Caco-2 (cell line): ENCODE measurements at regions not wholly inside any gene's neighbourhood (a gene's known extent, or its start where the extent isn't known, plus 50 kb on each side); places are given as distances from the start of the nearest gene placed in this dataset.

Experiments used
- BruUV-seq: library from RNA; stranded (reverse); fragments of 400-500 nt; replicated peaks from 2 replicates; lab custom pipeline; 2021; lab: Mats Ljungman, UMichigan
- CTCF ChIA-PET: fragments of 300-600 bp; sonication (Branson Sonifier 250); formaldehyde crosslinking; loops from one replicate; lab custom pipeline; 2022; ENCODE audit warnings: antibody characterized with exemption; lab: Charles Lee
- POLR2A ChIA-PET: fragments of 300-600 bp; sonication (Branson Sonifier 250); formaldehyde crosslinking; loops from one replicate; lab custom pipeline; 2022; ENCODE audit warnings: antibody characterized with exemption; lab: Charles Lee
- DNase-seq, 2 experiments: peaks; one replicate each; pipeline versions ENCODE4 v3.0.0 to v3.0.0-alpha.2; 2020 to 2022
- H3K27me3 ChIP-seq: replicated peaks from 2 replicates; pipeline ENCODE4 v1.6.0; 2011; ENCODE audit warnings: low read length; ENCODE audit not compliant: control insufficient read depth, insufficient read depth
- H3K36me3 ChIP-seq: 2 replicates; pipeline ENCODE4 v1.5.1; 2011; ENCODE audit warnings: low read length; ENCODE audit not compliant: control insufficient read depth, insufficient read depth
- H3K4me1 ChIP-seq: fragments of 250-450 bp; sonication (Bioruptor Pico); 2 replicates; pipeline ENCODE4 v1.5.1; 2020; ENCODE audit warnings: mild to moderate bottlenecking
- H3K4me3 ChIP-seq: 2 replicates; pipeline ENCODE4 v1.5.1; 2011; ENCODE audit warnings: low read depth, mild to moderate bottlenecking, control low read depth, low read length
- H3K9me3 ChIP-seq: fragments of 250-450 bp; sonication (Bioruptor Pico); 2 replicates; pipeline ENCODE4 v1.5.1; 2020; ENCODE audit warnings: mild to moderate bottlenecking, moderate library complexity
- H3K27ac Mint-ChIP-seq: one replicate; pipeline ENCODE4 v1.8.0; 2022; ENCODE audit warnings: mixed read lengths; ENCODE audit not compliant: unreplicated experiment
- H3K27me3 Mint-ChIP-seq: one replicate; pipeline ENCODE4 v1.8.0; 2022; ENCODE audit warnings: mixed read lengths; ENCODE audit not compliant: insufficient read depth, unreplicated experiment
- H3K36me3 Mint-ChIP-seq: one replicate; pipeline ENCODE4 v1.8.0; 2022; ENCODE audit warnings: mild to moderate bottlenecking, mixed read lengths; ENCODE audit not compliant: insufficient read depth, unreplicated experiment
- H3K4me1 Mint-ChIP-seq: one replicate; pipeline ENCODE4 v1.8.0; 2022; ENCODE audit warnings: low read depth, mixed read lengths; ENCODE audit not compliant: unreplicated experiment
- H3K4me3 Mint-ChIP-seq: one replicate; pipeline ENCODE4 v1.8.0; 2022; ENCODE audit warnings: mild to moderate bottlenecking, moderate library complexity, mixed read lengths; ENCODE audit not compliant: unreplicated experiment
- H3K9me3 Mint-ChIP-seq: one replicate; pipeline ENCODE4 v1.8.0; 2022; ENCODE audit warnings: mixed read lengths; ENCODE audit not compliant: unreplicated experiment
- intact Hi-C: fragments of 100-400 bp; cut with micrococcal nuclease; formaldehyde crosslinking; loops from one replicate; pipeline ENCODE4 v1.10.0; 2022; ENCODE audit not compliant: unreplicated experiment
- TF ChIP-seq, protein P1 (sequence below), 2 experiments: fragments of 200-600 bp in 1 of 2; IDR thresholded peaks; 1 replicate in 1 of 2; 2 replicates in 1 of 2; pipeline versions ENCODE4 v1.5.1 to v1.8.0; 2011 to 2022; ENCODE audit warnings: antibody characterized with exemption in 1 of 2, control low read depth in 1 of 2, inconsistent platforms in 1 of 2, low read depth in 1 of 2, low read length in 1 of 2, mild to moderate bottlenecking in 1 of 2, moderate library complexity in 1 of 2; ENCODE audit not compliant: insufficient read depth in 1 of 2, severe bottlenecking in 1 of 2, unreplicated experiment in 1 of 2

DNA sequence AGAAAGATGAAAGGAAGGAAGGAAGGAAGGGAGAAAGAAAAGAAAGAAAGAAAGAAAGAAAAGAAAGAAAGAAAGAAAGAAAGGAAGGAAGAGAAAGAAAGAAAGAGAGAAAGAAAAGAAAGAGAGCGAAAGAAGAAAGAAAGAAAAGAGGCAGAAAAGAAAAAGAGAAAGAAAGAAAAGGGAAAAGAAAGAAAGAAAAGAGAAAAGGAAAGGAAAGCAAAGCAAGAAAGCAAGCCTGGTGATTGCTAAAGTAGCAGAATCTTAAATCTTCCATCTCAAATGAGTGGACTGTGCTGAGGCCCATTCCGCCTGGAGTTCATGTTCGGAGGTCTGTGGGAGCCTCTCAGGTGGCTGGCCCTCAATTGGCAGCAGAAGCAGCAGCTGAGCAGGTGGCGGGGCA is 148.4 kb downstream of the TFAP2A start:
- no peaks in the 10 kb centered on the region for H3K36me3 ChIP-seq
- Mint-ChIP-seq H3K9me3 (no peaks in the 10 kb centered on the region), H3K4me3 (no peak overlapping the region), H3K27ac (no peak overlapping the region), H3K36me3 (peaks cover 5% of the 10 kb centered on the region), H3K4me1 (peaks cover 6% of the 10 kb centered on the region), H3K27me3 (peaks cover 3% of the 10 kb centered on the region)
- CTCF ChIA-PET: interaction anchor here (0.7 kb wide), 1 partner anchor 21 kb away, joined by 3 read pairs; no protein-coding TSS in a partner anchor
- H3K27me3 ChIP-seq: no peaks in the 10 kb centered on the region
- peaks cover 6% of the 10 kb centered on the region for H3K4me1 ChIP-seq
- BruUV-seq: no TSS peak
- intact Hi-C loops: no loop called here
- H3K9me3 ChIP-seq: 0 out of 2 replicates have a peak, but pooled peaks cover 3% of the 10 kb centered on the region
- DNase-seq: no peak
- H3K4me3 ChIP-seq: no peak overlapping the region
- TF ChIP-seq, protein P1, sequence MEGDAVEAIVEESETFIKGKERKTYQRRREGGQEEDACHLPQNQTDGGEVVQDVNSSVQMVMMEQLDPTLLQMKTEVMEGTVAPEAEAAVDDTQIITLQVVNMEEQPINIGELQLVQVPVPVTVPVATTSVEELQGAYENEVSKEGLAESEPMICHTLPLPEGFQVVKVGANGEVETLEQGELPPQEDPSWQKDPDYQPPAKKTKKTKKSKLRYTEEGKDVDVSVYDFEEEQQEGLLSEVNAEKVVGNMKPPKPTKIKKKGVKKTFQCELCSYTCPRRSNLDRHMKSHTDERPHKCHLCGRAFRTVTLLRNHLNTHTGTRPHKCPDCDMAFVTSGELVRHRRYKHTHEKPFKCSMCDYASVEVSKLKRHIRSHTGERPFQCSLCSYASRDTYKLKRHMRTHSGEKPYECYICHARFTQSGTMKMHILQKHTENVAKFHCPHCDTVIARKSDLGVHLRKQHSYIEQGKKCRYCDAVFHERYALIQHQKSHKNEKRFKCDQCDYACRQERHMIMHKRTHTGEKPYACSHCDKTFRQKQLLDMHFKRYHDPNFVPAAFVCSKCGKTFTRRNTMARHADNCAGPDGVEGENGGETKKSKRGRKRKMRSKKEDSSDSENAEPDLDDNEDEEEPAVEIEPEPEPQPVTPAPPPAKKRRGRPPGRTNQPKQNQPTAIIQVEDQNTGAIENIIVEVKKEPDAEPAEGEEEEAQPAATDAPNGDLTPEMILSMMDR (IDR thresholded peaks at IDR 0.05; ENCODE audit: insufficient read depth in 1 of 2, low read depth in 1 of 2, low read length in 1 of 2, severe bottlenecking in 1 of 2, unreplicated experiment in 1 of 2): no peak
- POLR2A ChIA-PET: no interaction called here

DNA sequence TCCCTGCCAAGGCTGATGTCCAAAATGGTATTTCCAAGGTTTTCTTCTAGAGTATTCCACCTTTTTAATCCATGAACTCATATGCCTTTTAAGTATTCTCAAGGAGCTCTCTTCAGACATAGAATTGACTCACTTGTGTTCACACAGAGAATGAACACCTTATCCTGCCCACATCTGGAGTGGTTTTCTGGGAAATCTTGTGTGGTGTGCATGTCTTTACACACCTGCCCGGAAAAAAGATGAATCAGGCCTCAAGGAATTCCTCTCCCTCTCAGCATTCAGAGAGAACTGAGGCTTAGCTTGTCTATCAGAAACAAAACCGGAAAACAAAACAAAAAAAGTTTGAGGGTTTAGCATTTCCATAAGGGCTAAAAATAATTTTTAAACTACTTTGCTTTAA is 148.8 kb downstream of the TFAP2A start:
- H3K9me3 ChIP-seq: 0 out of 2 replicates have a peak, but pooled peaks cover 3% of the 10 kb centered on the region
- Mint-ChIP-seq H3K27ac (no peak overlapping the region), H3K27me3 (peaks cover 3% of the 10 kb centered on the region), H3K9me3 (no peaks in the 10 kb centered on the region), H3K4me1 (peaks cover 6% of the 10 kb centered on the region), H3K36me3 (peaks cover 5% of the 10 kb centered on the region), H3K4me3 (no peak overlapping the region)
- DNase-seq: no peak
- H3K36me3 ChIP-seq: no peaks in the 10 kb centered on the region
- ChIA-PET POLR2A (no interaction called here), CTCF (interaction anchor here (0.7 kb wide), 1 partner anchor 21 kb away, joined by 3 read pairs; no protein-coding TSS in a partner anchor)
- no peaks in the 10 kb centered on the region for H3K27me3 ChIP-seq
- peaks cover 6% of the 10 kb centered on the region for H3K4me1 ChIP-seq
- no TSS peak for BruUV-seq
- intact Hi-C loops: no loop called here
- no peak overlapping the region for H3K4me3 ChIP-seq
- TF ChIP-seq, protein P1 (IDR thresholded peaks at IDR 0.05; ENCODE audit: insufficient read depth in 1 of 2, low read depth in 1 of 2, low read length in 1 of 2, severe bottlenecking in 1 of 2, unreplicated experiment in 1 of 2): no peak

DNA sequence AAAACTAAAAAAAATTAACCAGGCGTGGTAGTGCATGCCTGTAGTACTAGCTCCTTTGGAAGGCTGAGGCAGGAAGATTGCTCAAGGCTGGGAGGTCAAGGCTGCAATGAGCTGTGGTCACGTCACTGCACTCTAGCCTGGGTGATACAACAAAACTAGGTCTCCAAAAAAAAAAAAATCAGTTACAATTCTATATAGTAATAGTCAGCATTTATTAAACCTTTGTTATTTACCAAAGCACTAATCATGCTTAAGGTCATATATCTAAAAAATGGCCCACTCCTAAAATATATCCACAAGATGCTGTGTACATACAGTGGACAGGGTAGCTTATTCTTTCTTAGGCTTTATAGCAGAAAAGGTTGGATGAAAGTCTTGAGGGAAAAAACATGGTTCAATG is 152.4 kb downstream of the TFAP2A start:
- DNase-seq: no peak
- Mint-ChIP-seq H3K36me3 (no peaks in the 10 kb centered on the region), H3K9me3 (peaks cover 1% of the 10 kb centered on the region), H3K27me3 (peaks cover 3% of the 10 kb centered on the region), H3K27ac (no peak overlapping the region), H3K4me3 (no peak overlapping the region), H3K4me1 (no peaks in the 10 kb centered on the region)
- no peaks in the 10 kb centered on the region for H3K4me1 ChIP-seq
- BruUV-seq: no TSS peak
- TF ChIP-seq, protein P1 (IDR thresholded peaks at IDR 0.05; ENCODE audit: insufficient read depth in 1 of 2, low read depth in 1 of 2, low read length in 1 of 2, severe bottlenecking in 1 of 2, unreplicated experiment in 1 of 2): no peak
- no peaks in the 10 kb centered on the region for H3K27me3 ChIP-seq
- CTCF ChIA-PET: no interaction called here
- intact Hi-C loops: no loop called here
- H3K4me3 ChIP-seq: no peak overlapping the region
- POLR2A ChIA-PET: no interaction called here
- H3K9me3 ChIP-seq: 0 out of 2 replicates have a peak, but pooled peaks cover 3% of the 10 kb centered on the region
- H3K36me3 ChIP-seq: no peaks in the 10 kb centered on the region
